Activated CD8-positive, alpha-beta memory T cell treated with anti-CD3 and anti-CD28 coated beads, Interleukin-2, amount 50 U/mL, for 1 hour (primary cell): ENCODE measurements at regions not wholly inside any gene's neighbourhood (a gene's known extent, or its start where the extent isn't known, plus 50 kb on each side); places are given as distances from the start of the nearest gene placed in this dataset.
"Not testable (repeated sequence)": the region's sequence is repeated elsewhere in the genome, so short reads cannot be mapped to it uniquely, and the experiment has no call there.

Experiments used
- DNase-seq: peaks from one replicate; pipeline ENCODE4 v3.0.0-alpha.2; 2020; ENCODE audit errors: extremely low read depth

GRCh38 chr6:5898102-5898501 is 108.6 kb downstream of the NRN1 start:
- DNase-seq: no peak

GRCh38 chr6:5896476-5897200 is 110.1 kb downstream of the NRN1 start:
- no peak for DNase-seq

- DNase-seq: no peak
Measured at GRCh38 chr6:5894357-5894756, 112.4 kb downstream of the NRN1 start.

GRCh38 chr6:5893295-5893694 is 113.4 kb downstream of the NRN1 start:
- no peak for DNase-seq

- no peak for DNase-seq
Measured at GRCh38 chr6:5892669-5893068, 114.1 kb downstream of the NRN1 start.

- no peak for DNase-seq
Measured at GRCh38 chr6:5878792-5879191, 127.9 kb downstream of the NRN1 start.

- DNase-seq: no peak
Measured at GRCh38 chr6:5876076-5876475, 130.6 kb downstream of the NRN1 start.

- DNase-seq: not testable (repeated sequence)
Measured at GRCh38 chr6:5873976-5874375, 132.7 kb downstream of the NRN1 start.

GRCh38 chr6:5871296-5871695 is 135.4 kb downstream of the NRN1 start:
- DNase-seq: no peak

- no peak for DNase-seq
Measured at GRCh38 chr6:5869676-5870075, 137.0 kb downstream of the NRN1 start.

GRCh38 chr6:5869261-5869660 is 137.5 kb downstream of the NRN1 start:
- no peak for DNase-seq

GRCh38 chr6:5866547-5867051 is 140.1 kb downstream of the NRN1 start:
- no peak for DNase-seq

GRCh38 chr6:5865506-5866031 is 141.2 kb downstream of the NRN1 start:
- no peak for DNase-seq

- no peak for DNase-seq
Measured at GRCh38 chr6:5860849-5861248, 145.9 kb downstream of the NRN1 start.

- DNase-seq: no peak
Measured at GRCh38 chr6:5855787-5856470, 150.8 kb downstream of the NRN1 start.

GRCh38 chr6:5854899-5855298 is 151.8 kb downstream of the NRN1 start:
- no peak for DNase-seq

- peak; percentile 16 for DNase-seq
Measured at GRCh38 chr6:5851261-5851757, 155.4 kb downstream of the NRN1 start.

GRCh38 chr6:5850848-5851255 is 155.9 kb downstream of the NRN1 start:
- DNase-seq: no peak

- DNase-seq: no peak
Measured at GRCh38 chr6:5846889-5847288, 159.8 kb downstream of the NRN1 start.

GRCh38 chr6:5846335-5846734 is 160.4 kb downstream of the NRN1 start:
- DNase-seq: no peak

GRCh38 chr6:5843078-5843477 is 163.6 kb downstream of the NRN1 start:
- no peak for DNase-seq

GRCh38 chr6:5840734-5841390 is 165.9 kb downstream of the NRN1 start:
- no peak for DNase-seq
